H9 (cell line): ENCODE measurements at regions not wholly inside any gene's neighbourhood (a gene's known extent, or its start where the extent isn't known, plus 50 kb on each side); places are given as distances from the start of the nearest gene placed in this dataset.

Experiments
- DNase-seq: peaks from one replicate; pipeline ENCODE4 v3.0.0-alpha.2; 2017
- H2AFZ ChIP-seq: one replicate; pipeline ENCODE4 v1.6.1; 2013; ENCODE audit warnings: mild to moderate bottlenecking, low read length, control low read depth, moderate library complexity
- H2AK5ac ChIP-seq: 2 replicates; pipeline ENCODE4 v1.6.1; 2013; ENCODE audit warnings: low read length, control low read depth, mixed read lengths; ENCODE audit not compliant: insufficient read length
- H2BK120ac ChIP-seq: one replicate; pipeline ENCODE4 v1.6.1; 2013; ENCODE audit warnings: low read depth, mild to moderate bottlenecking, low read length, control low read depth, inconsistent platforms; ENCODE audit not compliant: poor library complexity, severe bottlenecking
- H2BK12ac ChIP-seq: 2 replicates; pipeline ENCODE4 v1.6.1; 2013; ENCODE audit warnings: low read length, control low read depth, mixed read lengths, low read depth; ENCODE audit not compliant: insufficient read length
- H2BK15ac ChIP-seq: 2 replicates; pipeline ENCODE4 v1.6.1; 2013; ENCODE audit warnings: low read depth, low read length, control low read depth
- H2BK20ac ChIP-seq: one replicate; pipeline ENCODE4 v1.6.1; 2013; ENCODE audit warnings: low read depth, mild to moderate bottlenecking, low read length, control low read depth, inconsistent platforms; ENCODE audit not compliant: poor library complexity, severe bottlenecking
- H2BK5ac ChIP-seq: 2 replicates; pipeline ENCODE4 v1.6.1; 2013; ENCODE audit warnings: low read length, control low read depth, mixed read lengths; ENCODE audit not compliant: insufficient read length
- H3K14ac ChIP-seq: 2 replicates; pipeline ENCODE4 v1.6.1; 2013; ENCODE audit warnings: low read length, control low read depth; ENCODE audit not compliant: insufficient read depth
- H3K18ac ChIP-seq: 2 replicates; pipeline ENCODE4 v1.6.1; 2013; ENCODE audit warnings: low read depth, mild to moderate bottlenecking, mixed read lengths, low read length, control low read depth; ENCODE audit not compliant: insufficient read length
- H3K23ac ChIP-seq: 2 replicates; pipeline ENCODE4 v1.6.1; 2013; ENCODE audit warnings: low read length, control low read depth, mixed read lengths, low read depth; ENCODE audit not compliant: insufficient read length
- H3K23me2 ChIP-seq: 2 replicates; pipeline ENCODE4 v1.6.1; 2013; ENCODE audit warnings: low read depth, mild to moderate bottlenecking, mixed read lengths, low read length, control low read depth; ENCODE audit not compliant: insufficient read length, poor library complexity, severe bottlenecking
- H3K27ac ChIP-seq: 2 replicates; pipeline ENCODE4 v1.5.1; 2013; ENCODE audit warnings: low read length, control low read depth, mixed read lengths, low read depth; ENCODE audit not compliant: insufficient read length
- H3K27me3 ChIP-seq: 2 replicates; pipeline ENCODE4 v1.6.1; 2013; ENCODE audit warnings: low read length, control low read depth, inconsistent platforms; ENCODE audit not compliant: insufficient read depth
- H3K4ac ChIP-seq: 2 replicates; pipeline ENCODE4 v1.6.1; 2013; ENCODE audit warnings: low read depth, mild to moderate bottlenecking, control low read depth, inconsistent platforms, low read length, moderate library complexity
- H3K4me1 ChIP-seq: 2 replicates; pipeline ENCODE4 v1.6.1; 2013; ENCODE audit warnings: low read length, control low read depth, inconsistent platforms; ENCODE audit not compliant: insufficient read depth
- H3K4me2 ChIP-seq: 2 replicates; pipeline ENCODE4 v1.6.1; 2013; ENCODE audit warnings: low read length, control low read depth, mixed read lengths; ENCODE audit not compliant: insufficient read length, insufficient read depth
- H3K56ac ChIP-seq: 2 replicates; pipeline ENCODE4 v1.6.1; 2013; ENCODE audit warnings: low read depth, mild to moderate bottlenecking, mixed read lengths, low read length, control low read depth; ENCODE audit not compliant: insufficient read length
- H3K79me1 ChIP-seq: 2 replicates; pipeline ENCODE4 v1.6.1; 2013; ENCODE audit warnings: low read depth, mild to moderate bottlenecking, moderate library complexity, low read length, control low read depth, inconsistent platforms; ENCODE audit not compliant: insufficient read depth, poor library complexity, severe bottlenecking
- H3K79me2 ChIP-seq: 2 replicates; pipeline ENCODE4 v1.6.1; 2013; ENCODE audit warnings: low read length, control low read depth, inconsistent platforms; ENCODE audit not compliant: insufficient read depth
- H3K9ac ChIP-seq: 2 replicates; pipeline ENCODE4 v1.6.1; 2013; ENCODE audit warnings: low read length, control low read depth, mixed read lengths; ENCODE audit not compliant: insufficient read length; ENCODE audit errors: extremely low read depth
- H3K9me3 ChIP-seq: one replicate; pipeline ENCODE4 v1.6.1; 2013; ENCODE audit warnings: low read depth, low read length, inconsistent platforms; ENCODE audit not compliant: control insufficient read depth
- H3T11ph ChIP-seq: one replicate; pipeline ENCODE4 v1.6.1; 2013; ENCODE audit warnings: mild to moderate bottlenecking, low read length, control low read depth, inconsistent platforms
- H4K20me1 ChIP-seq: one replicate; pipeline ENCODE4 v1.6.1; 2013; ENCODE audit not compliant: control insufficient read depth, insufficient read length, insufficient read depth
- H4K5ac ChIP-seq: 2 replicates; pipeline ENCODE4 v1.6.1; 2013; ENCODE audit warnings: low read depth, mild to moderate bottlenecking, mixed read lengths, low read length, control low read depth; ENCODE audit not compliant: insufficient read length
- H4K8ac ChIP-seq: replicated peaks from 2 replicates; pipeline ENCODE4 v1.6.1; 2013; ENCODE audit warnings: low read length, control low read depth, mixed read lengths, low read depth; ENCODE audit not compliant: insufficient read length
- H4K91ac ChIP-seq: 2 replicates; pipeline ENCODE4 v1.6.1; 2013; ENCODE audit warnings: low read depth, mild to moderate bottlenecking, moderate library complexity, mixed read lengths, low read length, control low read depth; ENCODE audit not compliant: insufficient read length
- H3K27ac Mint-ChIP-seq, 3 experiments: 2 replicates in 2 of 3; 3 replicates in 1 of 3; pipeline ENCODE4 v1.8.0; 2020 to 2021; ENCODE audit warnings: mixed read lengths in 3 of 3, mild to moderate bottlenecking in 1 of 3, moderate library complexity in 1 of 3
- H3K27me3 Mint-ChIP-seq: 2 replicates; pipeline ENCODE4 v1.8.0; 2021; ENCODE audit warnings: low read depth, mild to moderate bottlenecking, moderate library complexity, mixed read lengths
- H3K36me3 Mint-ChIP-seq, 3 experiments: 2 replicates in 2 of 3; 3 replicates in 1 of 3; pipeline ENCODE4 v1.8.0; 2020 to 2021; ENCODE audit warnings: low read depth in 3 of 3, mixed read lengths in 3 of 3; ENCODE audit not compliant: insufficient read depth in 1 of 3
- H3K4me1 Mint-ChIP-seq, 2 experiments: 2 replicates each; pipeline ENCODE4 v1.8.0; 2020; ENCODE audit warnings: mixed read lengths in 2 of 2
- H3K4me3 Mint-ChIP-seq, 2 experiments: 2 replicates in 1 of 2; 3 replicates in 1 of 2; pipeline ENCODE4 v1.8.0; 2020 to 2021; ENCODE audit warnings: mild to moderate bottlenecking in 2 of 2, mixed read lengths in 2 of 2, moderate library complexity in 1 of 2
- H3K9me3 Mint-ChIP-seq, 2 experiments: 2 replicates in 1 of 2; 3 replicates in 1 of 2; pipeline ENCODE4 v1.8.0; 2020; ENCODE audit warnings: mild to moderate bottlenecking in 2 of 2, mixed read lengths in 2 of 2, moderate library complexity in 1 of 2
- CTCF ChIP-seq: fragments of 200-600 bp; sonication (generic); conservative IDR thresholded peaks from 3 replicates; pipeline ENCODE4 v1.8.0; 2021; ENCODE audit warnings: antibody characterized with exemption, mild to moderate bottlenecking
- WGBS: extraction: QIAGEN DNeasy Blood & Tissue Kit; methylation state at CpG from one replicate; pipeline ENCODE4 v1.1.7; 2013; ENCODE audit warnings: missing lambda C conversion rate, low lambda C conversion rate, mixed read lengths; ENCODE audit not compliant: insufficient read length; ENCODE audit errors: extremely low coverage; 5-methylcytosine and 5-hydroxymethylcytosine counted together

- no peaks in the 10 kb centered on the region for H3K36me3 Mint-ChIP-seq
- Histone ChIP-seq H3K4me1 (no peaks in the 10 kb centered on the region), H2BK12ac (no peak overlapping the region), H3K79me2 (no peaks in the 10 kb centered on the region), H4K91ac (no peak overlapping the region), H3K23me2 (no peaks in the 10 kb centered on the region), H3T11ph (no peak overlapping the region), H2AFZ (no peak overlapping the region), H4K5ac (no peak overlapping the region), H2BK120ac (no peak overlapping the region), H4K20me1 (no peaks in the 10 kb centered on the region), H3K14ac (no peak overlapping the region), H3K79me1 (no peaks in the 10 kb centered on the region), H3K4me2 (no peak overlapping the region), H3K27me3 (no peaks in the 10 kb centered on the region), H2BK20ac (no peak overlapping the region), H3K9me3 (no peaks in the 10 kb centered on the region), H3K56ac (no peak overlapping the region), H4K8ac (no peak overlapping the region), H3K4ac (no peak overlapping the region), H2BK5ac (no peak overlapping the region), H3K27ac (no peak overlapping the region), H2AK5ac (no peak overlapping the region), H3K23ac (no peak overlapping the region), H2BK15ac (no peak overlapping the region), H3K18ac (no peak overlapping the region), H3K9ac (no peak overlapping the region)
- no peak for DNase-seq
- H3K4me1 Mint-ChIP-seq, result no peaks in the 10 kb centered on the region
- TF ChIP-seq CTCF, result no peak
- no CpG with 5 or more reads among the region's 1 CpG for WGBS
- H3K4me3 Mint-ChIP-seq, result no peak overlapping the region
- H3K9me3 Mint-ChIP-seq, result no peaks in the 10 kb centered on the region
- H3K27me3 Mint-ChIP-seq, result no peaks in the 10 kb centered on the region
- no peak overlapping the region for H3K27ac Mint-ChIP-seq
These were observed 604.6 kb downstream of the ADGRL2 start for GRCh38 chr1:82405333-82405732.
